Heart left ventricle (tissue), 16 donors: ENCODE measurements at regions not wholly inside any gene's neighbourhood (a gene's known extent, or its start where the extent isn't known, plus 50 kb on each side); places are given as distances from the start of the nearest gene placed in this dataset.

Experiments used
- ATAC-seq, 4 donors: fragments of 200-7000 bp; cut with Tn5 transposase; one replicate each; pipeline ENCODE4 v1.9.1; 2020 to 2022; ENCODE audit warnings: moderate library complexity in 4 of 4, mild to moderate bottlenecking in 3 of 4, moderate number of reproducible peaks in 1 of 4
- DNase-seq, 5 donors: peaks; one replicate each; pipeline ENCODE4 v3.0.0-alpha.2; 2020
- H3K27ac ChIP-seq, 12 donors: fragments of 200-600 bp; sonication (generic) in 4 of 12; one replicate each; pipeline versions ENCODE4 v1.5.0 to v1.8.0; 2016 to 2022; ENCODE audit warnings: mild to moderate bottlenecking in 2 of 12
- H3K27me3 ChIP-seq, 9 donors: fragments of 200-600 bp; sonication (generic) in 2 of 9; one replicate each; pipeline versions ENCODE4 v1.5.1 to v1.8.0; 2016 to 2022; ENCODE audit warnings: mild to moderate bottlenecking in 3 of 9
- H3K36me3 ChIP-seq, 9 donors: fragments of 200-600 bp; sonication (generic) in 2 of 9; one replicate each; pipeline versions ENCODE4 v1.5.0 to v1.8.0; 2018 to 2022; ENCODE audit warnings: mild to moderate bottlenecking in 2 of 9
- H3K4me1 ChIP-seq, 12 donors: fragments of 200-600 bp; sonication (generic) in 4 of 12; one replicate each; pipeline versions ENCODE4 v1.5.0 to v1.8.0; 2016 to 2022; ENCODE audit warnings: mild to moderate bottlenecking in 3 of 12
- H3K4me3 ChIP-seq, 12 donors: fragments of 200-600 bp; sonication (generic) in 4 of 12; one replicate each; pipeline versions ENCODE4 v1.5.0 to v1.8.0; 2017 to 2022; ENCODE audit warnings: mild to moderate bottlenecking in 9 of 12, moderate library complexity in 4 of 12
- H3K9me3 ChIP-seq, 12 donors: fragments of 200-600 bp; sonication (generic) in 4 of 12; one replicate each; pipeline versions ENCODE4 v1.5.0 to v1.8.0; 2016 to 2022; ENCODE audit warnings: mild to moderate bottlenecking in 1 of 12
- POLR2A ChIP-seq, 2 donors: fragments of 450-650 bp; IDR thresholded peaks; one replicate each; pipeline ENCODE4 v1.6.1; 2017; ENCODE audit warnings: antibody characterized with exemption in 2 of 2, mild to moderate bottlenecking in 2 of 2, moderate library complexity in 2 of 2
- WGBS, 4 donors: extraction: QIAGEN DNeasy Blood & Tissue Kit in 2 of 4; methylation state at CpG; one replicate each; pipeline versions ENCODE4 v1.1.5 to v1.1.7; 2013 to 2018; 5-methylcytosine and 5-hydroxymethylcytosine counted together
- intact Hi-C, 10 donors: fragments of 100-400 bp; cut with DNase I; formaldehyde crosslinking; loops; one replicate each; pipeline versions ENCODE4 v1.11.1 to v1.14.2; 2022
- TF ChIP-seq, protein P1 (sequence below), 12 donors: fragments of 200-600 bp; sonication (generic) in 4 of 12; IDR thresholded peaks; one replicate each; pipeline versions ENCODE4 v1.5.0 to v1.8.0; 2018 to 2022; ENCODE audit warnings: antibody characterized with exemption in 12 of 12, mild to moderate bottlenecking in 5 of 12
- donor health status: ischemic (EF 13 %, LVEDD 7.1; RV severe dilation, severe dysfunction).
- donor health status: healthy with polysubstance abuse.
- donor health status: DM: no; HTN: yes; CAD: no.
- donor health status: DM: no; HTN: no; CAD: no.
- donor health status: ischemic (EF 25% LVEDD 6.9; RV normal size, moderate dysfunction).
- donor health status: ischemic (EF 25% LVEDD 5.7; RV mildly dilated, moderate dysfunction).
- donor health status: healthy.
- donor health status: DM: yes; HTN: yes; CAD: no.
- donor health status: ischemic (EF 35%, LVEDD 5.7; RV mildly dilated, moderate dysfunction).
- donor health status: nonischemic (EF 11% LVEDD 7.7; RV severe dilation, severe dysfunction).
- donor health status: DM: yes; HTN: yes; CAD: no.
- donor health status: PGD.
- donor health status: ischemic (EF 29% LVEDD 5.4; RV normal size, mild dysfunction).
- donor health status: nonischemic (EF 23%, LVEDD 6.1; RV moderate dilation, normal function).

DNA sequence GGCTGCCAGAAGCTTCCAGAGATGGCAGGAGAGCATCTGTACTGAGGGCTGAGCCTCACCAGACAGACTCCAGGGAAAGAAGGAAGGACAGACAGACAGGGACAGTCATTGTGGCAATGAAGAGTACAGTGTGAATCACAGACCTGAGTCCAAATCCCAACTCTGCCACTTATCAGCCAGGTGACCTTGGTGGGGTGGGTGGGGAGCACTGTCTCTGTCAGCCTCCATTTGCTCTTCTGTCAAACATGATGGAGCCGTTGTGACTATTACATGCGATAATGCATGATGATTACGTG lies 85.9 kb upstream of the FSTL4 start:
- Histone ChIP-seq H3K27me3 (peaks cover 0 to 4% (median 0%) of the 10 kb centered on the region in 9 donors), H3K4me3 (no peak overlapping the region), H3K9me3 (no peaks in the 10 kb centered on the region), H3K36me3 (no peaks in the 10 kb centered on the region), H3K4me1 (no peaks in the 10 kb centered on the region), H3K27ac (no peak overlapping the region)
- DNase-seq (no peak), ATAC-seq (no peak)
- intact Hi-C loops: no loop called here
- 89 to 94% (median 92%) methylated on average over 3 of the region's 3 CpGs for WGBS, 4 donors
- TF ChIP-seq POLR2A (IDR thresholded peaks at IDR 0.05): no peak
- TF ChIP-seq, protein P1, sequence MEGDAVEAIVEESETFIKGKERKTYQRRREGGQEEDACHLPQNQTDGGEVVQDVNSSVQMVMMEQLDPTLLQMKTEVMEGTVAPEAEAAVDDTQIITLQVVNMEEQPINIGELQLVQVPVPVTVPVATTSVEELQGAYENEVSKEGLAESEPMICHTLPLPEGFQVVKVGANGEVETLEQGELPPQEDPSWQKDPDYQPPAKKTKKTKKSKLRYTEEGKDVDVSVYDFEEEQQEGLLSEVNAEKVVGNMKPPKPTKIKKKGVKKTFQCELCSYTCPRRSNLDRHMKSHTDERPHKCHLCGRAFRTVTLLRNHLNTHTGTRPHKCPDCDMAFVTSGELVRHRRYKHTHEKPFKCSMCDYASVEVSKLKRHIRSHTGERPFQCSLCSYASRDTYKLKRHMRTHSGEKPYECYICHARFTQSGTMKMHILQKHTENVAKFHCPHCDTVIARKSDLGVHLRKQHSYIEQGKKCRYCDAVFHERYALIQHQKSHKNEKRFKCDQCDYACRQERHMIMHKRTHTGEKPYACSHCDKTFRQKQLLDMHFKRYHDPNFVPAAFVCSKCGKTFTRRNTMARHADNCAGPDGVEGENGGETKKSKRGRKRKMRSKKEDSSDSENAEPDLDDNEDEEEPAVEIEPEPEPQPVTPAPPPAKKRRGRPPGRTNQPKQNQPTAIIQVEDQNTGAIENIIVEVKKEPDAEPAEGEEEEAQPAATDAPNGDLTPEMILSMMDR (IDR thresholded peaks at IDR 0.05): no peak

DNA sequence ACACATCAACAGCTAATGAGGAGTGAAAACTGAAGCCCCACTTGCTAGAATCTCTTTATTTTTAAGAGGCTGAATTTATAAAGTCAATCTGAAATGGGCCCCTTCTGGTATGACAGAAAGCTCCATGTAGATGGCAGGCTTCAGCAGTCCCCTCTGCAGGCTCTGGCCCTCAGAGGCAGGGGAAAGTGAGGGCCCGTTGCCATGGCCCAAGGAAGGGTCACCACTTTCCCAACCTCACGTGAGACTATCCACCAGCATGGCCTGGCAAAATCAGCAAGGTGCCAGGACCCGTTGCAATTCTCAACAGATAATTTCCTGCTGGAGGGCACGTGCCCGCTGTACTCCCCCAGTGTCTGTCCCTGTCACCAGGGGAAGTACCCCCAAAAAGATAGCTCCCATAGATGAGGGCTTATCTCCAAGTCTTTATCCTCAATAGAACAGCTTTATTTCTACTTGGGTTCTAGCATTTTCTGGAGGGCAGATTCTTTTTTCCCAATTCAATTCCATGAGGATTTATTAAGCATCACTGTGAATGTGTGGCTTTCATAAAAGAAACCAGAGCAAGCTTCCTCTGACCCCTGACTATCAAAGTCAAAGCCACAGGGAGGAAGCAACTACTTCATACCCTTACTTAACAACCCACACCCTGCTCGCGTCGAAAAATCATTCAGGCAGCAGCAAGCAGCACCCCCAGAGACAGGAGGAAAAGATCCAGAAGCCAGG lies 85.4 kb upstream of the FSTL4 start:
- ATAC-seq: no peak
- no peak for TF ChIP-seq POLR2A (IDR thresholded peaks at IDR 0.05)
- TF ChIP-seq, protein P1 (IDR thresholded peaks at IDR 0.05): no peak
- intact Hi-C loops: no loop called here
- 62 to 75% (median 65%) methylated on average over 7 to 8 of the region's 8 CpGs for WGBS, 4 donors
- Histone ChIP-seq H3K36me3 (no peaks in the 10 kb centered on the region), H3K27ac (no peak overlapping the region), H3K27me3 (peaks cover 0 to 4% (median 0%) of the 10 kb centered on the region in 9 donors), H3K4me1 (no peaks in the 10 kb centered on the region), H3K9me3 (no peaks in the 10 kb centered on the region), H3K4me3 (no peak overlapping the region)
- DNase-seq: no peak

DNA sequence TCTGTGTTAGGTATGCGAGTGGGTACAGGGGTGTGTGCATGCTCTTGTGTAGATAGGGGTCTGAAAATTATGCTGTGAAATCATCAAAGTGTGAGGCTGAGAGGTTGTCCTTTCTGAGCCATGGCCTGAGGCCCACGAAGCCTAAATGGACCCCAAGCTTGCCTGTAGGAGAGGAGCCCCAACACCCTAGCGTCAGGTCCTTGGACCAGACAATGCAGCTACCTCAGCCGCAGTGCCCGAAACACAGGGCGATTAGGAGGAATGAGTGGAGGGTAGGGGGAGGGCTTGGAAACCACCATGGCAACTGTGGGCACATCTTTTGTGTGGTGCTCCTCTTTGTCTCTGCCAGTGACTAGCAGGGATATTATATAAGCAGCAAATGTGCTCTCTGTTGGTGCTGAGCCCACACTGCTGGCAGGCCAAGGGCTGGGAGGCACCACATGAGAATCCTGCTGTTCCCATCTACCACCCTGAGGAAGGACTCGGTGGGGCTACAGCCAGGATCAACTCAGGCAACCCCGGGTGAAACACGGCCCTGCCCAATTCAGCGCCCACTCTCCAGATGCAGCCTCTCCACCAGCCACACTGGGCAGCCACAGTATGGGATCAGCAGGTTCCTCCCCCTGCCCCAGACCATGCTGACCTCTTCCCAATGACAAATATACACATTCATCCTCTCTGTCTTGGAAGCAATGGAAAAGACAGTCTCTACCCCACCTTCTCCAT lies 84.6 kb upstream of the FSTL4 start:
- no peak overlapping the region for H3K4me3 ChIP-seq

DNA sequence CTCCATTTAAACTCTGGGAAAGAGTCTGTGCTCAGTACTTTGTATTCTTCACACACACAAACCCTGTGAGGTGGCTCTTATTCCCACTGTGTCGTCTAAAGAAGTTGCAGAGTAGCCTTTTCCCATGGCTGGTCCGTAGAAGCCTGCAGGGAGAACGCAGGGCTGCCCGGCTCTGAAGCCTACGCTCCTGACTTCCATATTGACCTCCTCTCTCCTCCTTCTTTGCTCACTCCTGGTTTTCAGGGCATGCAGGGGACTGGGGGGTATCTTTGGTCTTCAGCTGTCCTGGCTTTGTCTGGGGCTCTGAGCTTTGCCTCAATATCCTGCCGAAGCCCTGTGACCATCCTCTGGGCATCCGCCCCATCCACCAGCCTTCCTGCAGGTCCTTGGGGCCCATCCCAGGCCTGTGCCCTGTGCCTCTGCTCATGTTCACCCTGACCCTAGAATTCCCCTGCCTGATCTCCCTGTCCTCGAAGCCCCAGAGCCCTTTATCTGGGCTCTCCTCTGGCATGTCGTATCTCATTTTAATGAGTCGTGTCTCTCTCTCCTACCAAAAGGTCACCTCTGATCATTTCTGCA lies 83.8 kb upstream of the FSTL4 start:
- peaks cover 0 to 15% (median 0%) of the 10 kb centered on the region in 9 donors for H3K27me3 ChIP-seq
- no peaks in the 10 kb centered on the region for H3K9me3 ChIP-seq
- intact Hi-C loops: no loop called here
- TF ChIP-seq, protein P1 (IDR thresholded peaks at IDR 0.05): no peak
- no peak for TF ChIP-seq POLR2A (IDR thresholded peaks at IDR 0.05)
- ATAC-seq (no peak), DNase-seq (no peak)
- no peaks in the 10 kb centered on the region for H3K4me1 ChIP-seq
- H3K36me3 ChIP-seq: no peaks in the 10 kb centered on the region
- WGBS, 4 donors: 71 to 75% (median 73%) methylated on average over 10 of the region's 10 CpGs
- no peak overlapping the region for H3K4me3 ChIP-seq
- no peak overlapping the region for H3K27ac ChIP-seq

More for the DNA sequence above, 84.6 kb upstream of the FSTL4 start:
- WGBS, 4 donors: 90 to 94% (median 92%) methylated on average over 10 of the region's 10 CpGs
- H3K27ac ChIP-seq: no peak overlapping the region
- peaks cover 0 to 8% (median 0%) of the 10 kb centered on the region in 9 donors for H3K27me3 ChIP-seq
- H3K9me3 ChIP-seq: no peaks in the 10 kb centered on the region
- no peak for DNase-seq
- no peaks in the 10 kb centered on the region for H3K4me1 ChIP-seq
- no peak for ATAC-seq
- no peaks in the 10 kb centered on the region for H3K36me3 ChIP-seq
- intact Hi-C loops: no loop called here
- no peak for TF ChIP-seq POLR2A (IDR thresholded peaks at IDR 0.05)
- TF ChIP-seq, protein P1 (IDR thresholded peaks at IDR 0.05): no peak
